ENCODE measurements at regions not wholly inside any gene's neighbourhood (a gene's known extent, or its start where the extent isn't known, plus 50 kb on each side); places are given as distances from the start of the nearest gene placed in this dataset.

DNA sequence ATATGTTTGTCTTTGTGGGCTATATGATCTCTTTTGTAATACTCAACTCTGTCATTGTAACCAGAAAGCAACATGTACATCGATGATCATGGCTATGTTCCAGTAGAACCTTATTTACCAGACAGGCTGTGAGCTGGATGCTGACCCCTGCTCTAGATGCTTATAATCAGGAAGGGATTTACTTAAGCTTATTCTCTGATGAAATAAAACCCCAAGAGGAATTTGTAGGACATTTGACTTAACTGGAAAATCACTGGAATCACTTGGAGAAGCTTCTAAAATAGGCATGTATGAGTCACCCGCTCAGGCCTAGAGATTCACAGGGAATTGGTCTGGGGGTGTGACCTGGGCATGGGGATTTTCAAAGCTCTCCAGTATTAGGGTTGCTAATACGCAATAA lies 285.8 kb upstream of the ZNF608 start:
- no peak for TF ChIP-seq CEBPB (IDR thresholded peaks at IDR 0.05)
- no peak for TF ChIP-seq TAF1 (IDR thresholded peaks at IDR 0.05; ENCODE audit: low read depth)
- TF ChIP-seq MAX (IDR thresholded peaks at IDR 0.05): no peak
- TF ChIP-seq YY1 (IDR thresholded peaks at IDR 0.05; ENCODE audit: low read depth): no peak
- TF ChIP-seq, protein P1, sequence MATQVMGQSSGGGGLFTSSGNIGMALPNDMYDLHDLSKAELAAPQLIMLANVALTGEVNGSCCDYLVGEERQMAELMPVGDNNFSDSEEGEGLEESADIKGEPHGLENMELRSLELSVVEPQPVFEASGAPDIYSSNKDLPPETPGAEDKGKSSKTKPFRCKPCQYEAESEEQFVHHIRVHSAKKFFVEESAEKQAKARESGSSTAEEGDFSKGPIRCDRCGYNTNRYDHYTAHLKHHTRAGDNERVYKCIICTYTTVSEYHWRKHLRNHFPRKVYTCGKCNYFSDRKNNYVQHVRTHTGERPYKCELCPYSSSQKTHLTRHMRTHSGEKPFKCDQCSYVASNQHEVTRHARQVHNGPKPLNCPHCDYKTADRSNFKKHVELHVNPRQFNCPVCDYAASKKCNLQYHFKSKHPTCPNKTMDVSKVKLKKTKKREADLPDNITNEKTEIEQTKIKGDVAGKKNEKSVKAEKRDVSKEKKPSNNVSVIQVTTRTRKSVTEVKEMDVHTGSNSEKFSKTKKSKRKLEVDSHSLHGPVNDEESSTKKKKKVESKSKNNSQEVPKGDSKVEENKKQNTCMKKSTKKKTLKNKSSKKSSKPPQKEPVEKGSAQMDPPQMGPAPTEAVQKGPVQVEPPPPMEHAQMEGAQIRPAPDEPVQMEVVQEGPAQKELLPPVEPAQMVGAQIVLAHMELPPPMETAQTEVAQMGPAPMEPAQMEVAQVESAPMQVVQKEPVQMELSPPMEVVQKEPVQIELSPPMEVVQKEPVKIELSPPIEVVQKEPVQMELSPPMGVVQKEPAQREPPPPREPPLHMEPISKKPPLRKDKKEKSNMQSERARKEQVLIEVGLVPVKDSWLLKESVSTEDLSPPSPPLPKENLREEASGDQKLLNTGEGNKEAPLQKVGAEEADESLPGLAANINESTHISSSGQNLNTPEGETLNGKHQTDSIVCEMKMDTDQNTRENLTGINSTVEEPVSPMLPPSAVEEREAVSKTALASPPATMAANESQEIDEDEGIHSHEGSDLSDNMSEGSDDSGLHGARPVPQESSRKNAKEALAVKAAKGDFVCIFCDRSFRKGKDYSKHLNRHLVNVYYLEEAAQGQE (IDR thresholded peaks at IDR 0.05; ENCODE audit: low read depth): no peak
- no peak for TF ChIP-seq RAD21 (IDR thresholded peaks at IDR 0.05; ENCODE audit: low read depth)
- TF ChIP-seq EP300 (IDR thresholded peaks at IDR 0.05; ENCODE audit: borderline replicate concordance): no peak
